Type B pancreatic cell (in vitro differentiated cells): ENCODE measurements at regions not wholly inside any gene's neighbourhood (a gene's known extent, or its start where the extent isn't known, plus 50 kb on each side); places are given as distances from the start of the nearest gene placed in this dataset.

Experiments
- DNase-seq: peaks from one replicate; pipeline ENCODE4 v3.0.0; 2021; ENCODE audit warnings: mixed read lengths; ENCODE audit not compliant: unreplicated experiment; ENCODE audit errors: extremely low spot score
- H3K27ac Mint-ChIP-seq: 2 replicates; pipeline ENCODE4 v1.8.0; 2021; ENCODE audit warnings: mild to moderate bottlenecking, mixed read lengths
- H3K27me3 Mint-ChIP-seq: 2 replicates; pipeline ENCODE4 v1.8.0; 2021; ENCODE audit warnings: mixed read lengths
- H3K36me3 Mint-ChIP-seq: 2 replicates; pipeline ENCODE4 v1.8.0; 2021; ENCODE audit warnings: mixed read lengths
- H3K4me1 Mint-ChIP-seq: one replicate; pipeline ENCODE4 v1.8.0; 2021; ENCODE audit warnings: mixed read lengths; ENCODE audit not compliant: unreplicated experiment
- H3K4me3 Mint-ChIP-seq: 2 replicates; pipeline ENCODE4 v1.8.0; 2021; ENCODE audit warnings: mild to moderate bottlenecking, mixed read lengths
- H3K9me3 Mint-ChIP-seq: 2 replicates; pipeline ENCODE4 v1.8.0; 2021; ENCODE audit warnings: mixed read lengths
- TF ChIP-seq, protein P1 (sequence below): fragments of 200-600 bp; sonication (generic); conservative IDR thresholded peaks from 2 replicates; pipeline ENCODE4 v1.5.0; 2021; ENCODE audit warnings: antibody characterized with exemption, mild to moderate bottlenecking

DNA sequence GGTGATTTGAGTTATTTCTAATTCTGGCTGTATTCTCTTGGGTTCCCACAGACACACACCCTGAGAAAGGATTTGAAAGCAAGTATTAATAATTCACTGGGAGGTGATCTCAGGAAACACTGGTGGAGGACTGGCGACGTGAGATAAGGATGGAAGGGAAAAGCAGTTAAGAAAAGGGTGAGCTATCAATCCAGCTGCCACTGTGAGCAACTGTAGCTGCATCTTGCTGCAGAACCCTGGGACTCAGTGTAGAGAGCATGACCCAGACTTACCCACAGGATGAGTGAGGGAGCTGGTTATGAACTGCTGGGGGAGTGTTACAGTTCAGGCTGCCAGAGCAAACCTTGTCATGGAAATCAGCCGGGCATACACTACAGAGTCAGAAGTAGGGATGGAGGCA is 71.9 kb downstream of the RESF1 start:
- no peak overlapping the region for H3K4me3 Mint-ChIP-seq
- H3K9me3 Mint-ChIP-seq: no peaks in the 10 kb centered on the region
- TF ChIP-seq, protein P1, sequence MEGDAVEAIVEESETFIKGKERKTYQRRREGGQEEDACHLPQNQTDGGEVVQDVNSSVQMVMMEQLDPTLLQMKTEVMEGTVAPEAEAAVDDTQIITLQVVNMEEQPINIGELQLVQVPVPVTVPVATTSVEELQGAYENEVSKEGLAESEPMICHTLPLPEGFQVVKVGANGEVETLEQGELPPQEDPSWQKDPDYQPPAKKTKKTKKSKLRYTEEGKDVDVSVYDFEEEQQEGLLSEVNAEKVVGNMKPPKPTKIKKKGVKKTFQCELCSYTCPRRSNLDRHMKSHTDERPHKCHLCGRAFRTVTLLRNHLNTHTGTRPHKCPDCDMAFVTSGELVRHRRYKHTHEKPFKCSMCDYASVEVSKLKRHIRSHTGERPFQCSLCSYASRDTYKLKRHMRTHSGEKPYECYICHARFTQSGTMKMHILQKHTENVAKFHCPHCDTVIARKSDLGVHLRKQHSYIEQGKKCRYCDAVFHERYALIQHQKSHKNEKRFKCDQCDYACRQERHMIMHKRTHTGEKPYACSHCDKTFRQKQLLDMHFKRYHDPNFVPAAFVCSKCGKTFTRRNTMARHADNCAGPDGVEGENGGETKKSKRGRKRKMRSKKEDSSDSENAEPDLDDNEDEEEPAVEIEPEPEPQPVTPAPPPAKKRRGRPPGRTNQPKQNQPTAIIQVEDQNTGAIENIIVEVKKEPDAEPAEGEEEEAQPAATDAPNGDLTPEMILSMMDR: no peak
- peaks cover 21% of the 10 kb centered on the region for H3K4me1 Mint-ChIP-seq
- H3K27me3 Mint-ChIP-seq: peaks cover 10% of the 10 kb centered on the region
- H3K27ac Mint-ChIP-seq: no peak overlapping the region
- no peak for DNase-seq
- no peaks in the 10 kb centered on the region for H3K36me3 Mint-ChIP-seq

DNA sequence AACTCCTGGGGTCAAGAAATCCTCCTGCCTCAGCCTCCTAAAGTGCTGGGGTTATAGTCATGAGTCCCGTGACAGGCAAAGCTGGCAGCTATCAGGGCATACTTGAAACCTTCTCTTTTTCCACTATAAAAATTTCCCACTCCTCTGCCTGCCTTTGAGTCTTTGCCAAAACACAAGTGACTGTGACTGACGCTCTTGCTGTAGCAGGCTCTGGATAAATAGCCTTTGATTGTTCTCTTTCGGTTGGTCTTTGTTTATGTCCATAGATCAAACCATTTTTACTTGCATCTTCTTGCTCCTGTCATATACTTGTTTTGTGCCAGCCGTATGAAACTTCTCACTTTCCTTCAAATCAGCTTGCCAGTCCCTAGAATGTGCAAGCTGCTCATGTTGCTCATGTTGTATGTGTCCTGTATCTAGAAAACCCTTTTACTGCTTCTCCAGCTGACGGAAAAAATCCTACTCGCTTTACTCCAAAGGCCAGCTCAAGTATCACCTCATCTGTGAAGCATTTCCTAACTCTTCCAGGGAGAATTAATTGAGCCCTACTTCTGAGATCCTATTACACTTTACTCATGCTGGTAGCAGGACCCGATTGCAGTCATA is 73.1 kb downstream of the RESF1 start:
- DNase-seq: no peak
- no peaks in the 10 kb centered on the region for H3K36me3 Mint-ChIP-seq
- no peak overlapping the region for H3K4me3 Mint-ChIP-seq
- H3K27ac Mint-ChIP-seq: peak overlapping the region; percentile 1
- H3K9me3 Mint-ChIP-seq: no peaks in the 10 kb centered on the region
- TF ChIP-seq, protein P1: no peak
- peaks cover 10% of the 10 kb centered on the region for H3K27me3 Mint-ChIP-seq
- peaks cover 21% of the 10 kb centered on the region for H3K4me1 Mint-ChIP-seq

DNA sequence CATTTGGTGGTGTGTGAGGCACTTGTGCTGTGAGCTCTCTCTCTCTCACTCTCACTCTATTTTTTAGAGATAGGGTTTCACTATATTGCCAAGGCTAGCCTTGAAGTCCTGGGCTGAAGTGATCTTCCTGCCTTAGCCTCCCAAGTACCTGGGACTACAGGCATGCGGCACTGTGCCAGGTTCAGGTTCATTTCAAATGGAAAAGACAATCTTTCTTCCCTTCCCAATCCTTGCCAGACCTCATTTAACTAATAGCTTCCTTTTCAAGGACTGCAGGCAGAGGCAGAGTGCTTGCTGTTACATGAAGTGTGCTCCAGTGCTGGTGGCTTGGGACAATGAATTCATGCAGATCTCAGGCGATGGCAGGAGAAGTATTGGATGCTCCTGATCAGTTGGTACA is 73.2 kb upstream of the BICD1 start:
- Mint-ChIP-seq H3K27me3 (peaks cover 10% of the 10 kb centered on the region), H3K27ac (peak overlapping the region; percentile 4), H3K4me3 (no peak overlapping the region), H3K4me1 (peaks cover 21% of the 10 kb centered on the region), H3K9me3 (no peaks in the 10 kb centered on the region), H3K36me3 (no peaks in the 10 kb centered on the region)
- TF ChIP-seq, protein P1: no peak
- no peak for DNase-seq

DNA sequence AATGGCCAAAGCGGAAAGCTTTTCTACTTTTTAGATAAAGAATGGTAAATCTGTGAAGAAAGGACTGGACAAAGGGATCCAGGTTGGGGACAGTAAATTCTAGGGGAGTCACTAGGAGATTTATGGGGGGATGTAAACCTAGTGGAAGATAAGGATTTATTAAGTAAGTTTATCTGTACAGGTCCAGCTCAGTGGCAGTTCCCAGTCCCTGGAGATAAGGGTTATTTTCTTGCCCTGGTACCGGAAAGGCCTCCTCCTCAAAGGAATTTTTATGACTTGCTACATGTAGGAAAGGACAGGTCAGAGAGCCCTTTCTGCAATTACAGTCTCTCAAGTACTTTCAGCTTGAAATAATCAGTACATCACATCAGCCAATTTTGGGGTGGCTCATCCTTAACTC is 72.6 kb upstream of the BICD1 start:
- H3K4me1 Mint-ChIP-seq: peaks cover 22% of the 10 kb centered on the region
- H3K27ac Mint-ChIP-seq: peak overlapping the region; percentile 4
- TF ChIP-seq, protein P1: no peak
- no peaks in the 10 kb centered on the region for H3K9me3 Mint-ChIP-seq
- no peak for DNase-seq
- peaks cover 10% of the 10 kb centered on the region for H3K27me3 Mint-ChIP-seq
- H3K4me3 Mint-ChIP-seq: no peak overlapping the region
- H3K36me3 Mint-ChIP-seq: no peaks in the 10 kb centered on the region

DNA sequence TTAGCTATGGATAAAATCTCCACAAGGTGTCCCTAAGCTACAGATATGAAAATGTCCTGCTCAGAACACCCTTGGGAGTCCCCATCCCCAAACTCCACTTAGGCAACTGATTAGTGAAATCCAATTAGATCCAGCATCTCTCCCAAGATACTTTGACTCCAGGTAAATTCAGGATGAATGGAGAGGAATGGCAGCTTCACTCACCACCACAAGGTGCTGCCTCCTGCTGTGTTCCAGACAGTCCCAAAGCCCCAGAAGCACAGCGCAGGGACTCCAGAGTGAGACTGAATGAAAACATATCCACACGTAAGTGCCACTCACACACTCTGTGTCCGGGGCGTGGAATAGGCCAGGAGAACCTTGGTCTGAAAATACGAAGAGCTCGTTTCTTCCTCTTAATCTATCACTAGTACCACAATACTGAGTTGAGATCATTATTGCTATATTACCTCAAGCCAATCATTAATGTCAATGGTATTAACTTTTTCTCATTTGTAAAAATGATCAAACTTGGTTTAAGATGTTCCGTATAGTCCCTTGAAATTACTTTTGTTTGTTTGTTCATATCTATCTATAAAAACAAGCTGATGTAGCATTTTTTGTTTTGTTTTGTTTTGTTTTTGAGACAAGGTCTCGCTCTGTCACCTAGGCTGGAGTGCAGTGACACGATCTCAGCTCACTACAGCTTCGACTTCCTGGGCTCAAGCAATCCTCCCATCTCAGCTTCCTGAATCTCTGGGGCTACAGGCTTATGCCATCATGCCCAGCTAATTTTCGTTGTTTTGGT is 70.0 kb upstream of the BICD1 start:
- DNase-seq: no peak
- Mint-ChIP-seq H3K4me1 (peaks cover 27% of the 10 kb centered on the region), H3K9me3 (no peaks in the 10 kb centered on the region), H3K27ac (no peak overlapping the region), H3K27me3 (peaks cover 6% of the 10 kb centered on the region), H3K36me3 (no peaks in the 10 kb centered on the region), H3K4me3 (no peak overlapping the region)
- TF ChIP-seq, protein P1: no peak
